ENCODE measurements at regions not wholly inside any gene's neighbourhood (a gene's known extent, or its start where the extent isn't known, plus 50 kb on each side); places are given as distances from the start of the nearest gene placed in this dataset.

DNA sequence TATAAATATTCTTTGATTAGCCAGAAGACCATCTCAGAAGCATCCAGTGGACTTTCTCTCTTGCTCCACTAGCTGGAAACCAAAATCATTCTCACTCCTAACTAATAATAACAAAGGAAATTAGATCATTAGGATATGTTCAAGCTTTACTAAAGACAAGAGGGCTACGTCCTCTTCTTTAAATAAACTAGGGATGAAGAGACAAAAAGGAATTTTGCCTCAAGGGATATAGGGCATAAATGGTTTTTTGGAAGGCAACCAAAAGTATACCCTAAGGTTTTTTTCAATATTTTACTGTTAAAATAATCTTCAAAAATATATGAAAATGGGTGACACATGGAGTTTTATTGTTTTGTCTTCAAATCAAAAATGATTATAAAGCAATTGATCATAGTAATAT lies 745.8 kb downstream of the MRPL39 start:
- ATAC-seq (no peak), DNase-seq (no peak)
- Histone ChIP-seq H3K9me3 (no peaks in the 10 kb centered on the region), H3K4me1 (ENCODE audit: low read depth) (no peaks in the 10 kb centered on the region), H3K36me3 (ENCODE audit: low read depth) (no peaks in the 10 kb centered on the region), H3K4me3 (no peak overlapping the region)
- intact Hi-C loops (cut with DNase I, micrococcal nuclease): no loop called here
- TF ChIP-seq, protein P1, sequence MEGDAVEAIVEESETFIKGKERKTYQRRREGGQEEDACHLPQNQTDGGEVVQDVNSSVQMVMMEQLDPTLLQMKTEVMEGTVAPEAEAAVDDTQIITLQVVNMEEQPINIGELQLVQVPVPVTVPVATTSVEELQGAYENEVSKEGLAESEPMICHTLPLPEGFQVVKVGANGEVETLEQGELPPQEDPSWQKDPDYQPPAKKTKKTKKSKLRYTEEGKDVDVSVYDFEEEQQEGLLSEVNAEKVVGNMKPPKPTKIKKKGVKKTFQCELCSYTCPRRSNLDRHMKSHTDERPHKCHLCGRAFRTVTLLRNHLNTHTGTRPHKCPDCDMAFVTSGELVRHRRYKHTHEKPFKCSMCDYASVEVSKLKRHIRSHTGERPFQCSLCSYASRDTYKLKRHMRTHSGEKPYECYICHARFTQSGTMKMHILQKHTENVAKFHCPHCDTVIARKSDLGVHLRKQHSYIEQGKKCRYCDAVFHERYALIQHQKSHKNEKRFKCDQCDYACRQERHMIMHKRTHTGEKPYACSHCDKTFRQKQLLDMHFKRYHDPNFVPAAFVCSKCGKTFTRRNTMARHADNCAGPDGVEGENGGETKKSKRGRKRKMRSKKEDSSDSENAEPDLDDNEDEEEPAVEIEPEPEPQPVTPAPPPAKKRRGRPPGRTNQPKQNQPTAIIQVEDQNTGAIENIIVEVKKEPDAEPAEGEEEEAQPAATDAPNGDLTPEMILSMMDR (IDR thresholded peaks at IDR 0.05): no peak

DNA sequence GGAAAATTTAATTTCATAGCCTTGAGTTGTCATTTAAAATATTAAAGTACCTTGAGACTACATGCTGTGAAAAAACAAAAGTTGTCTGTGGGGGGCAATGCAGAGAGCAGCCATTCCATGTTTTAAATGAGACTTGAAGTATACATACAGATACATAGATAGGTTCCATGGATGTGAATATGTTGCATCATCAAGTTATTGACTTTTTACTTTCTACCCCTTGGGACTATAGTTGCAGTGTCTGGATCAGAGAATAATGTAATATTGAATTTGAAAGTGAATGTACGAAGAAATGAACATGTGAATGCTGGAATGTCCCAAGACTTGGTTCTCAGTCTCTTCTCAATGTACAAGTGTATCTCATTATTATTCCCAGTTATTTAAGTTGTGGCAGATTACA lies 751.0 kb downstream of the MRPL39 start:
- H3K4me1 ChIP-seq (ENCODE audit: low read depth): no peaks in the 10 kb centered on the region
- ATAC-seq (no peak), DNase-seq (no peak)
- H3K9me3 ChIP-seq: no peaks in the 10 kb centered on the region
- no peaks in the 10 kb centered on the region for H3K36me3 ChIP-seq (ENCODE audit: low read depth)
- no peak overlapping the region for H3K4me3 ChIP-seq
- intact Hi-C loops (cut with DNase I, micrococcal nuclease): no loop called here
- TF ChIP-seq, protein P1 (IDR thresholded peaks at IDR 0.05): no peak

DNA sequence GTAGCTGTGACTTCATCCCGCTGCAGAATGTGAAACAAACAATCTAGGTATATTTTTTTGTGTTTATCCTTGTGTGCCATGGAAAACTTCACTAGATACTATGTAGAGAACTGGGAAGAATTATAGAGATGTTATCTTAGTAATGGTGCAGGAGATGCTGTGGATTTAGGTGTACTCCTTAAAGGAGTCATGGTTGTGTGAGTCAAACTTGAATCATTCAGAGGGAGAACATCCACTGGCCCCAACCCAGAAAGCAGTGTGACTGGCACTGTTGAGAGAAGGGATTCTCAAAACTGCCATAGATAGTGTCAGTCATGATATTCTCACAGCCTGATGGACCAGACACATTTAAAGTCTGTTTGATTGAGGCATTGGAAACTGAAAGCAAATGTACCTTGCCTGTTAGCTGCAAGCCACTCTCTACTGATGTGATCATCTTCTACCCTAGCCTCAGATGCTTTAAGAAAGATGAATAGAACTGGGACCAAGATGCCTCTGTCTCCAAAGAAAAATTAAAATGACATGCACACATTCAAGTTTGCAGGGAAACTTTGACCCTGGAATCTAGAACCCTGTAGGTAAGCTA lies 754.6 kb downstream of the MRPL39 start:
- H3K4me1 ChIP-seq (ENCODE audit: low read depth): no peaks in the 10 kb centered on the region
- H3K9me3 ChIP-seq: no peaks in the 10 kb centered on the region
- no peak for DNase-seq
- H3K36me3 ChIP-seq (ENCODE audit: low read depth): no peaks in the 10 kb centered on the region
- ATAC-seq: no peak
- intact Hi-C loops (cut with DNase I, micrococcal nuclease): no loop called here
- TF ChIP-seq, protein P1 (IDR thresholded peaks at IDR 0.05): no peak
- no peak overlapping the region for H3K4me3 ChIP-seq

DNA sequence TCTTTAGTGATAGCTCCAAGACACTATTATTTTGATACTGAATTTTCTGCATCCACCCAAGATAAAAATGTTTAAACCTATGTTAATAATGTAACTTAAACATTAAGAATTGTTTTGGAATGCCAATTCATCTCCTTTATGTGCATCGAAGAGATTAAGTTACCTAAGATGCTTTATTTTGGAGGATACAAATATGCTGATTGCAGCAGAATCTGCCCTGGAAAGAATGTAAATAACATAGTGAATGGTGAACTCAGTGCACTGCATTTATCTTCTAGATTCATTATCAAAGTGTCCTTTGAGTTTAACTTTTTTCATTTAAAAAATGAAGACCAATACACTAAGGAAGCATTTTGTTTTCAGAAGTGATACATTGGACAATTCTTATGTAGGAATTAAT lies 757.2 kb downstream of the MRPL39 start:
- intact Hi-C loops (cut with DNase I, micrococcal nuclease): no loop called here
- no peaks in the 10 kb centered on the region for H3K4me1 ChIP-seq (ENCODE audit: low read depth)
- ATAC-seq: no peak
- H3K4me3 ChIP-seq: no peak overlapping the region
- no peaks in the 10 kb centered on the region for H3K36me3 ChIP-seq (ENCODE audit: low read depth)
- no peak for DNase-seq
- H3K9me3 ChIP-seq: no peaks in the 10 kb centered on the region
- TF ChIP-seq, protein P1 (IDR thresholded peaks at IDR 0.05): no peak

DNA sequence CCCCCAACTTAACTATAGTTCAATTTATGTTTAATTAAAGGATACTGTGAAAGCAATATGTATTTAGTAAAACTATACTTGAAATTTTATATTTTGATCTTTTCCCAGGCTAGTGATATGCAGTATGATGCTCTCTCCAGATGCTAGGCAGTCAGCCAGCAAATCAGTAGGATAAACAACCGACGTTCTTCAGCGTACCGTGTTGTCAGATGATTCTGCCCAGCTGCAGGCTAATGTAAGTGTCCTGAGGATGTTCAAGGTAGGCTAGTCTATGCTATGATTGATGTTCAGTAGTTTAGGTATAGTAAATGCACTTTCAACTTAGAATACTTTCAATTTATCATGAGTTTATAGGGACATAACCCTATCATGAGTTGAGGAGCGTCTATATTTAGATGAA lies 762.6 kb downstream of the MRPL39 start:
- TF ChIP-seq, protein P1 (IDR thresholded peaks at IDR 0.05): no peak
- Histone ChIP-seq H3K9me3 (peaks cover 4% of the 10 kb centered on the region), H3K4me1 (ENCODE audit: low read depth) (no peaks in the 10 kb centered on the region), H3K36me3 (ENCODE audit: low read depth) (no peaks in the 10 kb centered on the region), H3K4me3 (no peak overlapping the region)
- intact Hi-C loops (cut with DNase I, micrococcal nuclease): no loop called here
- DNase-seq (no peak), ATAC-seq (no peak)

DNA sequence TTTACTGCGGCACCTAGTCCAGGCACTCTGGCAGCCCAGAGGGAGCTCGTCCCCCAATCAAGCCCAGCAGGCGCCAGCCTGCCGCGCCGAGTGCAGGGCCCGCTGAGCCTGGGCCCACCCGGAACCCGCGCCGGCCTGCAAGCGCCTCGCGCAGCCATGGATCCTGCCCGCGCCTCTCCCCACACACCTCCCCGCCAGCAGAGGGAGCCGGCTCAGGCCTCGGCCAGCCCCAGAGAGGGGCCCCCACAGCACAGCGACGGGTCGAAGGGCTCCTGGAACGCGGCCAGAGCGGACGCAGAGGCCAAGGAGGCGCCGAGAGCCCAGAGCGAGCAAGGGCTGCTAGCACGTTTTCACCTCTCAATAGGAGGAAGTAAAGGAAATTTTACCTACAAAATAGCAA lies 767.0 kb downstream of the MRPL39 start:
- TF ChIP-seq, protein P1 (IDR thresholded peaks at IDR 0.05): no peak
- ATAC-seq (no peak), DNase-seq (peak in 1 of 3 donors; percentile 18)
- Histone ChIP-seq H3K4me3 (no peak overlapping the region), H3K9me3 (peaks cover 8% of the 10 kb centered on the region), H3K4me1 (ENCODE audit: low read depth) (no peaks in the 10 kb centered on the region), H3K36me3 (ENCODE audit: low read depth) (no peaks in the 10 kb centered on the region)
- intact Hi-C loops (cut with DNase I, micrococcal nuclease): no loop called here

Data from mucosa of descending colon (tissue), 3 donors.